ENCODE measurements at regions not wholly inside any gene's neighbourhood (a gene's known extent, or its start where the extent isn't known, plus 50 kb on each side); places are given as distances from the start of the nearest gene placed in this dataset.

GRCh38 chr9:88741335-88741734 is 206.4 kb downstream of the NXNL2 start:
- TF ChIP-seq CTCF (IDR thresholded peaks at IDR 0.05), result no peak
- TF ChIP-seq POLR2A (IDR thresholded peaks at IDR 0.05), result no peak
- no peak for TF ChIP-seq EP300 (IDR thresholded peaks at IDR 0.05)

Measured in ovary (tissue), 3 donors.